A673 (cell line): ENCODE measurements at regions not wholly inside any gene's neighbourhood (a gene's known extent, or its start where the extent isn't known, plus 50 kb on each side); places are given as distances from the start of the nearest gene placed in this dataset.

Experiments used
- EZH2 ChIP-seq: fragments of 200-600 bp; sonication (generic); IDR thresholded peaks from 2 replicates; pipeline ENCODE4 v1.6.1; 2017; ENCODE audit warnings: borderline replicate concordance, low read depth, mild to moderate bottlenecking, mixed read lengths, antibody characterized with exemption, low read length; ENCODE audit not compliant: poor library complexity, severe bottlenecking
- TF ChIP-seq, protein P1 (sequence below): fragments of 300-800, 200-600 bp; sonication (generic); conservative IDR thresholded peaks from 2 replicates; pipeline ENCODE4 v1.5.1; 2017; ENCODE audit warnings: low read depth, mild to moderate bottlenecking, antibody characterized with exemption, low read length, moderate library complexity, mixed read lengths

DNA sequence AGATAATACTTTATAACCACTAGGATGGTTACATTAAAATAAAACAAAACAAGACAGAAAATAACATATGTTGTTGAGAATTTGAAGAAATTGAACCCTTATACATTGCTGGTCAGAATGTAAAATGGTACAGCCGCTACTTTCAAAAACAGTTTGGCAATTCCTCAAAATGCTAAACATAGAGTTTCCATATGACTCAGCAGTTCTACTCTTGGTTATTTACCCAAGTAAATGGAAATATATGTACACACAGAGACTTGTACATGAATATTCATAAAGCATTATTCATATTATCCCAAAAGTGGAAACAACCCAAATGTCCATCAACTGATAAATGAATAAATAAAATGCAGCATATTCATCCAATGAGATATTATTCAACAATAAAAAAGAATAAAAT lies 92.5 kb upstream of the LRATD1 start:
- TF ChIP-seq, protein P1, sequence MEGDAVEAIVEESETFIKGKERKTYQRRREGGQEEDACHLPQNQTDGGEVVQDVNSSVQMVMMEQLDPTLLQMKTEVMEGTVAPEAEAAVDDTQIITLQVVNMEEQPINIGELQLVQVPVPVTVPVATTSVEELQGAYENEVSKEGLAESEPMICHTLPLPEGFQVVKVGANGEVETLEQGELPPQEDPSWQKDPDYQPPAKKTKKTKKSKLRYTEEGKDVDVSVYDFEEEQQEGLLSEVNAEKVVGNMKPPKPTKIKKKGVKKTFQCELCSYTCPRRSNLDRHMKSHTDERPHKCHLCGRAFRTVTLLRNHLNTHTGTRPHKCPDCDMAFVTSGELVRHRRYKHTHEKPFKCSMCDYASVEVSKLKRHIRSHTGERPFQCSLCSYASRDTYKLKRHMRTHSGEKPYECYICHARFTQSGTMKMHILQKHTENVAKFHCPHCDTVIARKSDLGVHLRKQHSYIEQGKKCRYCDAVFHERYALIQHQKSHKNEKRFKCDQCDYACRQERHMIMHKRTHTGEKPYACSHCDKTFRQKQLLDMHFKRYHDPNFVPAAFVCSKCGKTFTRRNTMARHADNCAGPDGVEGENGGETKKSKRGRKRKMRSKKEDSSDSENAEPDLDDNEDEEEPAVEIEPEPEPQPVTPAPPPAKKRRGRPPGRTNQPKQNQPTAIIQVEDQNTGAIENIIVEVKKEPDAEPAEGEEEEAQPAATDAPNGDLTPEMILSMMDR = no peak
- TF ChIP-seq EZH2 = no peak
